Neural progenitor cell (in vitro differentiated cells): ENCODE measurements at regions not wholly inside any gene's neighbourhood (a gene's known extent, or its start where the extent isn't known, plus 50 kb on each side); places are given as distances from the start of the nearest gene placed in this dataset.

Source experiments
- DNase-seq: peaks from one replicate; pipeline ENCODE4 v3.0.0-alpha.2; 2016; ENCODE audit warnings: low spot score
- H2AFZ ChIP-seq: fragments of 200-600 bp; sonication (generic); replicated peaks from 2 replicates; pipeline ENCODE4 v1.6.1; 2016; ENCODE audit warnings: antibody characterized with exemption
- H3F3A ChIP-seq: fragments of 200-600 bp; sonication (generic); 2 replicates; pipeline ENCODE4 v1.6.1; 2016; ENCODE audit warnings: antibody characterized with exemption, low read depth
- H3K27ac ChIP-seq: fragments of 200-600 bp; sonication (generic); 2 replicates; pipeline ENCODE4 v1.5.1; 2016; ENCODE audit warnings: mild to moderate bottlenecking
- H3K27me3 ChIP-seq: fragments of 200-600 bp; sonication (generic); 2 replicates; pipeline ENCODE4 v1.6.1; 2016; ENCODE audit warnings: mild to moderate bottlenecking, moderate library complexity
- H3K36me3 ChIP-seq: fragments of 200-600 bp; sonication (generic); 2 replicates; pipeline ENCODE4 v1.5.1; 2016
- H3K4me1 ChIP-seq: fragments of 200-600 bp; sonication (generic); 2 replicates; pipeline ENCODE4 v1.6.1; 2016; ENCODE audit warnings: mixed run types
- H3K4me2 ChIP-seq: fragments of 200-600 bp; sonication (generic); 2 replicates; pipeline ENCODE4 v1.6.1; 2016
- H3K4me3 ChIP-seq: fragments of 200-600 bp; sonication (generic); 2 replicates; pipeline ENCODE4 v1.5.1; 2016
- H3K79me2 ChIP-seq: fragments of 200-600 bp; sonication (generic); 2 replicates; pipeline ENCODE4 v1.6.1; 2016; ENCODE audit warnings: low read depth
- H3K9ac ChIP-seq: fragments of 200-600 bp; sonication (generic); 2 replicates; pipeline ENCODE4 v1.6.1; 2016
- H3K9me3 ChIP-seq: fragments of 200-600 bp; sonication (generic); 2 replicates; pipeline ENCODE4 v1.5.1; 2016; ENCODE audit warnings: low read depth
- H4K20me1 ChIP-seq: fragments of 200-600 bp; sonication (generic); 2 replicates; pipeline ENCODE4 v1.6.1; 2016; ENCODE audit warnings: low read depth
- H3K27ac Mint-ChIP-seq: 3 replicates; pipeline ENCODE4 v1.8.0; 2021; ENCODE audit warnings: mixed read lengths
- H3K27me3 Mint-ChIP-seq: 2 replicates; pipeline ENCODE4 v1.8.0; 2022; ENCODE audit warnings: low read depth, mild to moderate bottlenecking, inconsistent platforms, moderate library complexity, mixed read lengths; ENCODE audit not compliant: insufficient read depth
- H3K36me3 Mint-ChIP-seq: 3 replicates; pipeline ENCODE4 v1.8.0; 2021; ENCODE audit warnings: mixed read lengths
- H3K4me1 Mint-ChIP-seq: 3 replicates; pipeline ENCODE4 v1.8.0; 2021; ENCODE audit warnings: mixed read lengths
- H3K4me3 Mint-ChIP-seq: 3 replicates; pipeline ENCODE4 v1.8.0; 2021; ENCODE audit warnings: mild to moderate bottlenecking, moderate library complexity, mixed read lengths
- H3K9me3 Mint-ChIP-seq: 3 replicates; pipeline ENCODE4 v1.8.0; 2020; ENCODE audit warnings: mixed read lengths
- EZH2 ChIP-seq: fragments of 200-600 bp; sonication (generic); IDR thresholded peaks from 2 replicates; pipeline ENCODE4 v1.6.1; 2017; ENCODE audit warnings: antibody characterized with exemption, mild to moderate bottlenecking, moderate library complexity
- EZH2phosphoT487 ChIP-seq: fragments of 200-600 bp; sonication (generic); IDR thresholded peaks from 2 replicates; pipeline ENCODE4 v1.6.1; 2017; ENCODE audit warnings: antibody characterized with exemption
- TF ChIP-seq, protein P1 (sequence below): fragments of 200-600 bp; sonication (generic); IDR thresholded peaks from 2 replicates; pipeline ENCODE4 v1.5.1; 2017; ENCODE audit warnings: antibody characterized with exemption, mild to moderate bottlenecking

DNA sequence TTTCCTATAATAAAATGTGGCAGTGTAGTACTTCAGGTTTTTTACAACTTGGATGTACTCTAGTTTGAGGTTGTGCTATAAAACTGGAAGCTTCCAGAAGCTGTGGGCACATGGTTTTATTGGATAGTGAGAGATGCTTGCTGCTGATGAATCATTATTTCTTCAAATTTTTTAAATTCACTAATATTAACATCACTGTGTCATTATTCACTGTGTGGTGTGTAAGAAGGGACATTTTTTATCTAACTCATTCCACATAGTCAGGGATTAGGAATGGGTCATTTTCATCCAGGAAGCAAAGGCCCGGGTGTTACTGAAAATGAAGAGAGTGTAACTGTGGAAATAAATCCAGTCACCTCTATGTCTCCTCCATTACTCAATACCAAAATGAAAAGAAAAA, 421.0 kb downstream of the TENT5A start:
- H3K27ac ChIP-seq = no peak overlapping the region
- no peak overlapping the region for H2AFZ ChIP-seq
- H3K9me3 ChIP-seq = no peaks in the 10 kb centered on the region
- DNase-seq = no peak
- H3K4me1 ChIP-seq = no peaks in the 10 kb centered on the region
- H3K36me3 ChIP-seq = no peaks in the 10 kb centered on the region
- no peaks in the 10 kb centered on the region for H3K79me2 ChIP-seq
- H3K36me3 Mint-ChIP-seq = no peaks in the 10 kb centered on the region
- H3K4me3 ChIP-seq = no peak overlapping the region
- H3K9ac ChIP-seq = no peak overlapping the region
- no peaks in the 10 kb centered on the region for H3K27me3 Mint-ChIP-seq
- TF ChIP-seq, protein P1, sequence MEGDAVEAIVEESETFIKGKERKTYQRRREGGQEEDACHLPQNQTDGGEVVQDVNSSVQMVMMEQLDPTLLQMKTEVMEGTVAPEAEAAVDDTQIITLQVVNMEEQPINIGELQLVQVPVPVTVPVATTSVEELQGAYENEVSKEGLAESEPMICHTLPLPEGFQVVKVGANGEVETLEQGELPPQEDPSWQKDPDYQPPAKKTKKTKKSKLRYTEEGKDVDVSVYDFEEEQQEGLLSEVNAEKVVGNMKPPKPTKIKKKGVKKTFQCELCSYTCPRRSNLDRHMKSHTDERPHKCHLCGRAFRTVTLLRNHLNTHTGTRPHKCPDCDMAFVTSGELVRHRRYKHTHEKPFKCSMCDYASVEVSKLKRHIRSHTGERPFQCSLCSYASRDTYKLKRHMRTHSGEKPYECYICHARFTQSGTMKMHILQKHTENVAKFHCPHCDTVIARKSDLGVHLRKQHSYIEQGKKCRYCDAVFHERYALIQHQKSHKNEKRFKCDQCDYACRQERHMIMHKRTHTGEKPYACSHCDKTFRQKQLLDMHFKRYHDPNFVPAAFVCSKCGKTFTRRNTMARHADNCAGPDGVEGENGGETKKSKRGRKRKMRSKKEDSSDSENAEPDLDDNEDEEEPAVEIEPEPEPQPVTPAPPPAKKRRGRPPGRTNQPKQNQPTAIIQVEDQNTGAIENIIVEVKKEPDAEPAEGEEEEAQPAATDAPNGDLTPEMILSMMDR = no peak
- H3K27ac Mint-ChIP-seq = no peak overlapping the region
- H3K9me3 Mint-ChIP-seq = peaks cover 2% of the 10 kb centered on the region
- no peaks in the 10 kb centered on the region for H3F3A ChIP-seq
- no peaks in the 10 kb centered on the region for H4K20me1 ChIP-seq
- H3K27me3 ChIP-seq = no peaks in the 10 kb centered on the region
- no peak overlapping the region for H3K4me2 ChIP-seq
- H3K4me1 Mint-ChIP-seq = no peaks in the 10 kb centered on the region
- no peak overlapping the region for H3K4me3 Mint-ChIP-seq

- no peak for DNase-seq
- no peaks in the 10 kb centered on the region for H3K36me3 Mint-ChIP-seq
- Histone ChIP-seq H3K4me1 (no peaks in the 10 kb centered on the region), H3K4me2 (no peak overlapping the region), H3K36me3 (no peaks in the 10 kb centered on the region), H3K27ac (no peak overlapping the region), H3K9me3 (no peaks in the 10 kb centered on the region), H3K9ac (no peak overlapping the region), H3K79me2 (no peaks in the 10 kb centered on the region), H4K20me1 (no peaks in the 10 kb centered on the region), H3F3A (no peaks in the 10 kb centered on the region), H3K4me3 (no peak overlapping the region), H2AFZ (no peak overlapping the region), H3K27me3 (no peaks in the 10 kb centered on the region)
- no peak for TF ChIP-seq EZH2
- H3K27me3 Mint-ChIP-seq = no peaks in the 10 kb centered on the region
- no peak overlapping the region for H3K27ac Mint-ChIP-seq
- H3K9me3 Mint-ChIP-seq = no peaks in the 10 kb centered on the region
- H3K4me1 Mint-ChIP-seq = no peaks in the 10 kb centered on the region
- H3K4me3 Mint-ChIP-seq = no peak overlapping the region
These were observed 423.8 kb downstream of the TENT5A start for GRCh38 chr6:81328700-81329099.

- Histone ChIP-seq H3K9me3 (no peaks in the 10 kb centered on the region), H2AFZ (peak overlapping the region; percentile 17), H3K9ac (no peak overlapping the region), H3K4me3 (no peak overlapping the region), H3K4me1 (no peaks in the 10 kb centered on the region), H3F3A (no peaks in the 10 kb centered on the region), H3K27me3 (no peaks in the 10 kb centered on the region), H3K27ac (no peak overlapping the region), H4K20me1 (no peaks in the 10 kb centered on the region), H3K4me2 (no peak overlapping the region), H3K79me2 (no peaks in the 10 kb centered on the region), H3K36me3 (no peaks in the 10 kb centered on the region)
- TF ChIP-seq EZH2 (no peak), EZH2phosphoT487 (no peak)
- TF ChIP-seq, protein P1 = no peak
- DNase-seq = no peak
- peak overlapping the region; percentile 7 for H3K27ac Mint-ChIP-seq
- no peaks in the 10 kb centered on the region for H3K9me3 Mint-ChIP-seq
- H3K4me3 Mint-ChIP-seq = no peak overlapping the region
- no peaks in the 10 kb centered on the region for H3K4me1 Mint-ChIP-seq
- no peaks in the 10 kb centered on the region for H3K27me3 Mint-ChIP-seq
- H3K36me3 Mint-ChIP-seq = no peaks in the 10 kb centered on the region
These were observed 425.5 kb downstream of the TENT5A start for GRCh38 chr6:81326881-81327561.

DNA sequence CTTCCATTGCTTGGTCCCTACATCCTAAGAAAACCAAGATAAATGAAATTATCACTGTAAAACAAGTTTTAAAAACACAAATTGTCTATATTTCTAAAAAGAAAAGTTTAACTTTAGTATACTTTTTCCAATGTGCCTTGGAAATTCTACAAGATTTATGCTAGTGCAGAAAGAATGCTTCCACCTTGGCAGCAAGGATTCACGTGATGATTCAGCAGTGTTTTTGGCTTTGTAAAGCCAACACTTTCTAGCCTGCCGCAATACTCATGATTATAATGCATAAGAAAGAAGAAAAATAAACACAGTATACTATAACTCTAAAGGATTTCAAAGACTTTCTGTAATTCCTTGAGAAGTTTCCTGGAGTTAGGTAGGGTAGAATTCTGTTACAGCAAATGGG, 442.7 kb downstream of the TENT5A start:
- H3K4me3 ChIP-seq = no peak overlapping the region
- no peaks in the 10 kb centered on the region for H3K36me3 ChIP-seq
- H4K20me1 ChIP-seq = no peaks in the 10 kb centered on the region
- no peak overlapping the region for H3K9ac ChIP-seq
- no peak overlapping the region for H2AFZ ChIP-seq
- no peaks in the 10 kb centered on the region for H3K9me3 ChIP-seq
- H3K27ac Mint-ChIP-seq = no peak overlapping the region
- H3K4me1 ChIP-seq = no peaks in the 10 kb centered on the region
- no peaks in the 10 kb centered on the region for H3K27me3 ChIP-seq
- TF ChIP-seq, protein P1 = no peak
- no peak for TF ChIP-seq EZH2
- no peak for TF ChIP-seq EZH2phosphoT487
- no peak for DNase-seq
- peaks cover 10% of the 10 kb centered on the region for H3K4me1 Mint-ChIP-seq
- H3K79me2 ChIP-seq = no peaks in the 10 kb centered on the region
- H3F3A ChIP-seq = no peaks in the 10 kb centered on the region
- H3K4me3 Mint-ChIP-seq = no peak overlapping the region
- H3K27ac ChIP-seq = no peak overlapping the region
- no peaks in the 10 kb centered on the region for H3K36me3 Mint-ChIP-seq
- H3K9me3 Mint-ChIP-seq = peaks cover 2% of the 10 kb centered on the region
- H3K27me3 Mint-ChIP-seq = peaks cover 3% of the 10 kb centered on the region
- H3K4me2 ChIP-seq = no peak overlapping the region
